ENCODE measurements at regions not wholly inside any gene's neighbourhood (a gene's known extent, or its start where the extent isn't known, plus 50 kb on each side); places are given as distances from the start of the nearest gene placed in this dataset.

GRCh38 chr2:185202381-185202780 is 536.2 kb upstream of the FSIP2 start:
- H3K9me3 ChIP-seq (ENCODE audit: control insufficient read depth, insufficient read depth, low read depth, low read length), result no peaks in the 10 kb centered on the region
- no peak overlapping the region for H3K4me3 ChIP-seq (replicated peaks in 1 of 4; ENCODE audit: control extremely low read depth in 1 of 4, insufficient read depth in 1 of 4, low read depth in 3 of 4, low read length in 4 of 4)
- no peaks in the 10 kb centered on the region for H3K79me2 ChIP-seq (ENCODE audit: control insufficient read depth, insufficient read depth, low read length)
- no peak for TF ChIP-seq CTCF (conservative IDR thresholded peaks at IDR 0.05 in 1 of 2, IDR thresholded peaks at IDR 0.05 in 1 of 2; ENCODE audit: low read depth in 1 of 2, low read length in 2 of 2)
- no peak for TF ChIP-seq EZH2 (IDR thresholded peaks at IDR 0.05; ENCODE audit: low read length, missing control alignments)
- DNase-seq (ENCODE audit: low read depth in 2 of 2), result no peak
- no peak overlapping the region for H3K4me2 ChIP-seq (ENCODE audit: extremely low read depth, insufficient read depth, low read length)
- no peaks in the 10 kb centered on the region for H3K27me3 ChIP-seq (ENCODE audit: control insufficient read depth, insufficient read depth, low read length)
- H4K20me1 ChIP-seq (ENCODE audit: control insufficient read depth, extremely low read depth, insufficient read depth, low read length), result no peaks in the 10 kb centered on the region
- H3K9ac ChIP-seq (ENCODE audit: insufficient read depth, low read length), result no peak overlapping the region
- H3K36me3 ChIP-seq (ENCODE audit: control insufficient read depth, insufficient read depth, low read length), result no peaks in the 10 kb centered on the region
- H3K4me1 ChIP-seq (ENCODE audit: control insufficient read depth, extremely low read depth, insufficient read depth, low read length), result no peaks in the 10 kb centered on the region
- H3K27ac ChIP-seq (ENCODE audit: insufficient read depth, low read length), result no peak overlapping the region
- no peak overlapping the region for H2AFZ ChIP-seq (ENCODE audit: low read length)

- Histone ChIP-seq H3K4me3 (replicated peaks in 1 of 4; ENCODE audit: control extremely low read depth in 1 of 4, insufficient read depth in 1 of 4, low read depth in 3 of 4, low read length in 4 of 4) (no peak overlapping the region), H4K20me1 (ENCODE audit: control insufficient read depth, extremely low read depth, insufficient read depth, low read length) (no peaks in the 10 kb centered on the region), H3K79me2 (ENCODE audit: control insufficient read depth, insufficient read depth, low read length) (no peaks in the 10 kb centered on the region), H3K4me2 (ENCODE audit: extremely low read depth, insufficient read depth, low read length) (no peak overlapping the region), H3K4me1 (ENCODE audit: control insufficient read depth, extremely low read depth, insufficient read depth, low read length) (no peaks in the 10 kb centered on the region), H3K27ac (ENCODE audit: insufficient read depth, low read length) (no peak overlapping the region), H3K27me3 (ENCODE audit: control insufficient read depth, insufficient read depth, low read length) (no peaks in the 10 kb centered on the region), H2AFZ (ENCODE audit: low read length) (no peak overlapping the region), H3K9me3 (ENCODE audit: control insufficient read depth, insufficient read depth, low read depth, low read length) (no peaks in the 10 kb centered on the region), H3K36me3 (ENCODE audit: control insufficient read depth, insufficient read depth, low read length) (no peaks in the 10 kb centered on the region), H3K9ac (ENCODE audit: insufficient read depth, low read length) (no peak overlapping the region)
- DNase-seq (ENCODE audit: low read depth in 2 of 2), result no peak
- TF ChIP-seq EZH2 (IDR thresholded peaks at IDR 0.05; ENCODE audit: low read length, missing control alignments) (no peak), CTCF (conservative IDR thresholded peaks at IDR 0.05 in 1 of 2, IDR thresholded peaks at IDR 0.05 in 1 of 2; ENCODE audit: low read depth in 1 of 2, low read length in 2 of 2) (no peak)
Observed at GRCh38 chr2:185202945-185203528, 535.6 kb upstream of the FSIP2 start.

GRCh38 chr2:185208261-185208660 is 530.3 kb upstream of the FSIP2 start:
- H4K20me1 ChIP-seq (ENCODE audit: control insufficient read depth, extremely low read depth, insufficient read depth, low read length), result no peaks in the 10 kb centered on the region
- H3K4me2 ChIP-seq (ENCODE audit: extremely low read depth, insufficient read depth, low read length), result no peak overlapping the region

More at GRCh38 chr2:185208261-185208660, 530.3 kb upstream of the FSIP2 start:
- H3K79me2 ChIP-seq (ENCODE audit: control insufficient read depth, insufficient read depth, low read length), result no peaks in the 10 kb centered on the region
- H3K9ac ChIP-seq (ENCODE audit: insufficient read depth, low read length), result no peak overlapping the region
- peak; percentile 16 to 34 for DNase-seq (ENCODE audit: low read depth in 2 of 2)
- no peaks in the 10 kb centered on the region for H3K9me3 ChIP-seq (ENCODE audit: control insufficient read depth, insufficient read depth, low read depth, low read length)
- no peaks in the 10 kb centered on the region for H3K36me3 ChIP-seq (ENCODE audit: control insufficient read depth, insufficient read depth, low read length)
- no peak overlapping the region for H3K4me3 ChIP-seq (replicated peaks in 1 of 4; ENCODE audit: control extremely low read depth in 1 of 4, insufficient read depth in 1 of 4, low read depth in 3 of 4, low read length in 4 of 4)
- no peaks in the 10 kb centered on the region for H3K4me1 ChIP-seq (ENCODE audit: control insufficient read depth, extremely low read depth, insufficient read depth, low read length)
- no peak overlapping the region for H3K27ac ChIP-seq (ENCODE audit: insufficient read depth, low read length)
- no peak for TF ChIP-seq EZH2 (IDR thresholded peaks at IDR 0.05; ENCODE audit: low read length, missing control alignments)
- peak in 1 of 2 donors; percentile 21 for TF ChIP-seq CTCF (conservative IDR thresholded peaks at IDR 0.05 in 1 of 2, IDR thresholded peaks at IDR 0.05 in 1 of 2; ENCODE audit: low read depth in 1 of 2, low read length in 2 of 2)
- H2AFZ ChIP-seq (ENCODE audit: low read length), result no peak overlapping the region
- no peaks in the 10 kb centered on the region for H3K27me3 ChIP-seq (ENCODE audit: control insufficient read depth, insufficient read depth, low read length)
